Motor neuron (in vitro differentiated cells): ENCODE measurements at regions not wholly inside any gene's neighbourhood (a gene's known extent, or its start where the extent isn't known, plus 50 kb on each side); places are given as distances from the start of the nearest gene placed in this dataset.

ENCODE experiments used
- ATAC-seq, 8 experiments: fragments of 200-7000 bp; cut with Tn5 transposase; replicated peaks in 6 of 8; 2 replicates each; pipeline ENCODE4 v1.8.0; 2021; ENCODE audit warnings: mild to moderate bottlenecking in 8 of 8, moderate library complexity in 8 of 8
- H3K27ac ChIP-seq, 2 donors: fragments of 250-450 bp; sonication (Bioruptor Pico); 2 replicates each; pipeline ENCODE4 v1.9.0; 2021; ENCODE audit warnings: antibody characterized with exemption in 2 of 2, mild to moderate bottlenecking in 2 of 2, moderate library complexity in 1 of 2
- H3K4me1 ChIP-seq, 2 donors: fragments of 250-450 bp; sonication (Bioruptor Pico); replicated peaks in 1 of 2; 2 replicates each; pipeline ENCODE4 v1.6.1; 2021; ENCODE audit warnings: antibody characterized with exemption in 2 of 2, mild to moderate bottlenecking in 2 of 2, moderate library complexity in 1 of 2
- H3K4me3 ChIP-seq, 5 donors: fragments of 250-450 bp; sonication (Bioruptor Pico); 2 replicates each; pipeline ENCODE4 v1.9.0; 2021; ENCODE audit warnings: antibody characterized with exemption in 5 of 5, mild to moderate bottlenecking in 5 of 5, moderate library complexity in 4 of 5
- WGBS, 10 experiments: fragments of 450-650 bp; shearing (Covaris generic); methylation state at CpG; one replicate each; pipeline ENCODE4 v1.0.0; 2022; 5-methylcytosine and 5-hydroxymethylcytosine counted together
- in situ Hi-C, 9 experiments: fragments of 400-800 bp; cut with MboI; loops; one replicate each; pipeline ENCODE4 v1.15.0; 2021; ENCODE audit warnings: low sequenced_read_pairs in 9 of 9, low pct_unique_long_range_greater_than_20kb in 2 of 9; ENCODE audit not compliant: unreplicated experiment in 9 of 9

- H3K27ac ChIP-seq, result no peak overlapping the region
- WGBS, 10 experiments, result 0 to 100% (median 44%) methylated on average over 1 of the region's 1 CpG; no CpG with 5 or more reads in 4 of the 10 experiments
- H3K4me1 ChIP-seq, result peaks cover 7 to 18% of the 10 kb centered on the region in 2 donors
- ATAC-seq, result peak in 3 of 8 experiments; percentile 50 to 59 (median 53)
- H3K4me3 ChIP-seq, result no peak overlapping the region
- in situ Hi-C loops, result loop anchor here in 1 of 9 experiments (25.0 kb wide), 1 partner anchor 193 kb away; no protein-coding TSS in a partner anchor
Observed at GRCh38 chr12:98355322-98355721, 160.1 kb upstream of the TMPO start.

- H3K27ac ChIP-seq, result no peak overlapping the region
- in situ Hi-C loops, result loop anchor here in 1 of 9 experiments (25.0 kb wide), 1 partner anchor 194 kb away; no protein-coding TSS in a partner anchor
- no peak for ATAC-seq
- H3K4me1 ChIP-seq, result peaks cover 13 to 24% of the 10 kb centered on the region in 2 donors
- H3K4me3 ChIP-seq, result no peak overlapping the region
- 47 to 100% (median 88%) methylated on average over 1 to 4 of the region's 4 CpGs; no CpG with 5 or more reads in 2 of the 10 experiments for WGBS, 10 experiments
Observed at GRCh38 chr12:98355933-98356332, 159.5 kb upstream of the TMPO start.

DNA sequence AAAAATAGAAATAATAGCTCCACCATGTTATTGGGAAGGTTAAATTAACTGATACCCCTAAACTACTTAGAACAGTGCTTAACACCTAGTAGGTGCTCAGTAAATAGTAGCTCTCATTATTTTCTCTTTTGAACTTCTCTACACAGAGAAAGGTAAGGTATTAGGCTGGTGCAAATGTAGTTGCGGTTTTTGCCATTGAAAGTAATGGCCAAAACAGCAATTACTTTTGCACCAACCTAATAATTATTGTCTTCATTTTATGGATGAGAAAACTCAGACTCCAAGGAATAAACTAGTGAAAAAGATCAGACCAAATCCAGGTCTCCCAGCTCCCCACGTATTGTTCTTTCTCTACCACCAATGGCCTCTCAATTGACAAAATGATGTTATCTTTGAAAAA lies 157.2 kb upstream of the TMPO start:
- Histone ChIP-seq H3K27ac (no peak overlapping the region), H3K4me3 (no peak overlapping the region), H3K4me1 (peaks cover 9 to 18% of the 10 kb centered on the region in 2 donors)
- no peak for ATAC-seq
- in situ Hi-C loops, result loop anchor here in 1 of 9 experiments (25.0 kb wide), 1 partner anchor 196 kb away; no protein-coding TSS in a partner anchor
- 40 to 100% (median 85%) methylated on average over 1 to 2 of the region's 2 CpGs; no CpG with 5 or more reads in 2 of the 10 experiments for WGBS, 10 experiments

DNA sequence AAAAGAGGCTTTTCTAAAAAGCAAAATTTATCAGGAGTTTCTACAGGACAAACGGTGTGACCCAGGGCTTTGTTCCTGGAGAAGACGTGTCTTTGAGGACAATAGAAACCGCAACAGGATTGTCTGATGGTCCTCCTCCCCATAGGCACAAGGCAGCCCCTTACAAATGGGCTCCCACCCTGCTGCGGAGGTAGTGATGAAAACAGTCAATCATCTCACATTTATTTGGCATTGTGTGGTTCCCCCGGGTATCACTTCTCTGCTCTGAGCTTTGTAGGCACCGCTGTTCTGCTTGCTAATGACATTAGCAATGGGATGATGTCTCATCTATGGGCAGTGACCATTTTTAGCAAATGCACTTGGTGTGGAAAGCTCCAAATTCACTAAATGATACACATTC lies 155.5 kb upstream of the TMPO start:
- in situ Hi-C loops, result loop anchor here in 1 of 9 experiments (25.0 kb wide), 1 partner anchor 198 kb away; no protein-coding TSS in a partner anchor

DNA sequence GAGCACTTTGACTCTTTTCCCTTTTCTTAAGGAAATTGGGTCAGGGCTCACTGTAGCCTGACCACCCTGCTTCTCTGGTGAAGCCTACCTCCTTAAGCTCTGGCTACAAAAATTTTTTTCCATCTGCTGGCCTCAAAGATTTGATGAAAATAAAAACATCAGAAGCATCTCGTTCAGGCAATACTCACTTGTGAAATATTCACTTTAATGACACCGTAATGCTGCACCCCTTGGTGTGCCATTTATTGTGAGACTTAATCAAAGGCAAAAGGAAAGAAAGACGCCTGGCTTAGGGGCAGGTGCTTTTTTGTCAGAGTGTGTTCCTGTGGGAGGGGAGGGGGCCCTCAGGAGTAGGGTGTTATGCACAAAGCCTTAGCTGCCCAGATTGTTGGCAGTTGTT lies 155.0 kb upstream of the TMPO start:
- 10 to 70% (median 33%) methylated on average over 2 to 3 of the region's 3 CpGs; no CpG with 5 or more reads in 3 of the 10 experiments for WGBS, 10 experiments
- in situ Hi-C loops, result loop anchor here in 1 of 9 experiments (25.0 kb wide), 1 partner anchor 198 kb away; no protein-coding TSS in a partner anchor
- no peak overlapping the region for H3K27ac ChIP-seq
- no peak overlapping the region for H3K4me3 ChIP-seq
- peaks cover 9 to 18% of the 10 kb centered on the region in 2 donors for H3K4me1 ChIP-seq
- peak in 1 of 8 experiments; percentile 45 for ATAC-seq

More for the DNA sequence above, 155.5 kb upstream of the TMPO start:
- WGBS, 10 experiments, result 29 to 77% (median 50%) methylated on average over 3 to 6 of the region's 6 CpGs; no CpG with 5 or more reads in 7 of the 10 experiments
- Histone ChIP-seq H3K27ac (no peak overlapping the region), H3K4me3 (no peak overlapping the region), H3K4me1 (peaks cover 9 to 18% of the 10 kb centered on the region in 2 donors)
- peak in 5 of 8 experiments; percentile 11 to 44 (median 22) for ATAC-seq

DNA sequence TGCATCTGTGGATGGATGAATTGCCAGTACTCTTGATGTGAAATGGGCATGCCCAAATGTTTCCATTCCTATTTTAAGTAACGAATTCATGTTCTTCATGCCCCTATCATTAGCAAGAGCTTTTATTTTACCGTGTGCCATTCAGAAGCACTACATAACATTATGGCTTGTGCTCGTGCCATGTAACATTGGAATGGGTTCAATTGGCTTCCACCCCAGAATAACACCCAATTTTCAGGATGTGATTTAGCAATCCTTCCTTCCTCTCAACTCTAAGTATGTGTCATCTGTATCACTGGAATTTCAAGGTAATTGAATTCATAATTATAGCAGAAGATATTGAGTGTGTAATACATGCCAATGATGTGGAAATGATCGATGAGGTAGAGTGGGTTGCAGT lies 145.8 kb upstream of the TMPO start:
- in situ Hi-C loops, result loop anchor here in 1 of 9 experiments (25.0 kb wide), 1 partner anchor 207 kb away; no protein-coding TSS in a partner anchor
- no peak overlapping the region for H3K27ac ChIP-seq
- no peak overlapping the region for H3K4me3 ChIP-seq
- 4 to 100% (median 80%) methylated on average over 1 to 4 of the region's 4 CpGs for WGBS, 10 experiments
- H3K4me1 ChIP-seq, result peaks cover 0 to 7% of the 10 kb centered on the region in 2 donors
- no peak for ATAC-seq

- WGBS, 10 experiments, result 33 to 100% (median 88%) methylated on average over 1 of the region's 1 CpG; no CpG with 5 or more reads in 1 of the 10 experiments
- in situ Hi-C loops, result loop anchor here in 1 of 9 experiments (25.0 kb wide), 1 partner anchor 209 kb away; no protein-coding TSS in a partner anchor
- Histone ChIP-seq H3K4me3 (no peak overlapping the region), H3K27ac (no peak overlapping the region), H3K4me1 (peaks cover 0 to 7% of the 10 kb centered on the region in 2 donors)
- ATAC-seq, result peak in 1 of 8 experiments; percentile 50
Observed at GRCh38 chr12:98370976-98371375, 144.4 kb upstream of the TMPO start.

- in situ Hi-C loops, result loop anchor here in 1 of 9 experiments (25.0 kb wide), 1 partner anchor 209 kb away; no protein-coding TSS in a partner anchor
- peaks cover 0 to 7% of the 10 kb centered on the region in 2 donors for H3K4me1 ChIP-seq
- H3K4me3 ChIP-seq, result no peak overlapping the region
- peak in 1 of 8 experiments; percentile 30 for ATAC-seq
- 72 to 100% (median 91%) methylated on average over 1 to 3 of the region's 3 CpGs; no CpG with 5 or more reads in 2 of the 10 experiments for WGBS, 10 experiments
- H3K27ac ChIP-seq, result no peak overlapping the region
Observed at GRCh38 chr12:98371419-98371818, 144.0 kb upstream of the TMPO start.

DNA sequence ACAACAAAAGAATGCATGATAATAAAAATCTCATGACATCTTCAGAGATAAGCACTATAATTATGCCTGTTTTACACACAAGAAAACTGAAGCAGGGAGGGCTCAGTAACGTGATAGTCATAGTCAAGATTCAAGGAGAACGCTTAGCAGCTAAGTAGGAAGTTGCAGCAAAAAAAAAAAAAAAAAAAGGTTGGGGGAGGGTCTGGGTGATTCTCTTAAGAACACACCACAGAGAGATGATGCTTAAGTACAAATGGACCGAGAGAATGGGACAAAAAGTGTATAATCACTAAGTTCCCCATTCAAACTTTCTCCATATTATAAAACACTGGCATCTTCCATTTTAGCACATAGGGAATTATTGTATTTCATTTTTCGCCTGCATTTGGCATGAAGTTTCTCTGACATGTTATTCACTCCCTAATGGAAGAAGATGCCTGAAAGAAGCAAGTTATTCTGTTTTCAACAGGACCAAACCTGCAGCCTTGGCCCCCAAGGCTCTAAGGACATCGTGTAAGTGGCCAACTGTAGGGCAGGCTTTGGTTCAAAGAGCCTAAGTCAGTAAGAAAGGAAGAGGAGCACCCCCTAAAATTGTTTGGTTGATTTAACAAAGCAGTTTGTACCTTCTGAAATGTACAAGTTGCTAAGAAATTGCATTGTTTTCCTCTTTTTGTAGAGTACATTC lies 142.9 kb upstream of the TMPO start:
- in situ Hi-C loops, result loop anchor here in 1 of 9 experiments (25.0 kb wide), 1 partner anchor 210 kb away; no protein-coding TSS in a partner anchor
- peaks cover 0 to 7% of the 10 kb centered on the region in 2 donors for H3K4me1 ChIP-seq
- H3K27ac ChIP-seq, result no peak overlapping the region
- ATAC-seq, result peak in 1 of 8 experiments; percentile 63
- 17 to 88% (median 74%) methylated on average over 4 to 5 of the region's 5 CpGs; no CpG with 5 or more reads in 1 of the 10 experiments for WGBS, 10 experiments
- H3K4me3 ChIP-seq, result no peak overlapping the region

GRCh38 chr12:98373025-98373554 lies 142.3 kb upstream of the TMPO start:
- peak in 6 of 8 experiments; percentile 32 to 88 (median 68) for ATAC-seq
- H3K4me3 ChIP-seq, result no peak overlapping the region
- peaks cover 0 to 7% of the 10 kb centered on the region in 2 donors for H3K4me1 ChIP-seq
- in situ Hi-C loops, result loop anchor here in 1 of 9 experiments (25.0 kb wide), 1 partner anchor 211 kb away; no protein-coding TSS in a partner anchor
- H3K27ac ChIP-seq, result no peak overlapping the region
- WGBS, 10 experiments, result 0 to 100% (median 15%) methylated on average over 1 to 2 of the region's 2 CpGs; no CpG with 5 or more reads in 2 of the 10 experiments

DNA sequence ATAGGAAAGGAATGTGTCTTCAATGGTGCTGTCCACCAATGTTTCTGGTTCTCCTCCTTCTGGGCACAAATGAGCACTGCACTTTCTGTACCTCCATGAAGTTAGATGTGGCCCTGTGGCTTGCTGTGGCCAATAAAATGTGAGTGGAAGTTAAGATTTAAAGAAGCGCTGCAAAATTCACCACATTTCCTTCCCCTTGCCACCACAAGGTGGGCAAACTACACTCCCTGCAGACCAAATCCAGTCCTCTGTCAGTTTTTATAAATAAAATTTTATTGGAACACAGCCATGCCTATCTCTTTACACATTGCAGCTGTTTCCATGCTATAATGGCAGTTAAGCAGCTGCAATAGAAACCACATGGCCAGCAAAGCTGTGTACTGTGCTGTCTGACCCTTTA lies 141.4 kb upstream of the TMPO start:
- Histone ChIP-seq H3K4me3 (no peak overlapping the region), H3K4me1 (peaks cover 0 to 7% of the 10 kb centered on the region in 2 donors), H3K27ac (no peak overlapping the region)
- WGBS, 10 experiments, result 20 to 100% (median 100%) methylated on average over 1 of the region's 1 CpG; no CpG with 5 or more reads in 7 of the 10 experiments
- in situ Hi-C loops, result loop anchor here in 1 of 9 experiments (25.0 kb wide), 1 partner anchor 212 kb away; no protein-coding TSS in a partner anchor
- ATAC-seq, result peak in 2 of 8 experiments; percentile 31 to 35

- in situ Hi-C loops, result loop anchor here in 7 of 9 experiments (25.0 kb wide), 7 partner anchors 367 to 1817 kb away; no protein-coding TSS in a partner anchor
- ATAC-seq, result peak in 2 of 8 experiments; percentile 23 to 43
- H3K4me3 ChIP-seq, result no peak overlapping the region
- peaks cover 0 to 3% of the 10 kb centered on the region in 2 donors for H3K4me1 ChIP-seq
- WGBS, 10 experiments, result 0 to 100% (median 82%) methylated on average over 1 of the region's 1 CpG; no CpG with 5 or more reads in 4 of the 10 experiments
- H3K27ac ChIP-seq, result no peak overlapping the region
Observed at GRCh38 chr12:98379106-98379505, 136.3 kb upstream of the TMPO start.
